ENCODE measurements at regions not wholly inside any gene's neighbourhood (a gene's known extent, or its start where the extent isn't known, plus 50 kb on each side); places are given as distances from the start of the nearest gene placed in this dataset.

DNA sequence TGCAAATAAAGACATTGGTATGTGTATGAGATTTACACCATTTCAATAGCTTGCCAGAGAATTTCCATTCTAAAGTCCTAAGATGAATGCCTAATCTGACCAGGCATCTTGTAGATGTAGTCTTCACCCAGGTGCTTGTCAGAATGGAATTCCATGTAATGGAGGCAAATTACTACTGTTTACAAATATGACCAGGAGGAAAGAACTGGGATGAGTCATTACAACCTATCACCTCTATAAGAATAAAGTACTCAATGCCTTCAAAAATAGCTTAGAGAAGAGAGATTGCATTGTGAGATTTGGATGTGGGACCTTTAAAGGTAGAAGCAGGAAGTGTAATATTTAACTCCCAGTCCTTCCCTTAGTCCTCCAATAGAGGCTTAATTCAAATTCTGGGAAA lies 507.0 kb upstream of the PTGER4 start:
- TF ChIP-seq NFRKB (IDR thresholded peaks at IDR 0.05) (no peak), TARDBP (IDR thresholded peaks at IDR 0.05) (no peak), FOXM1 (IDR thresholded peaks at IDR 0.05; ENCODE audit: borderline replicate concordance) (no peak), CTBP1 (IDR thresholded peaks at IDR 0.05; ENCODE audit: borderline replicate concordance) (no peak), BHLHE40 (IDR thresholded peaks at IDR 0.05; ENCODE audit: borderline replicate concordance) (no peak), SUZ12 (IDR thresholded peaks at IDR 0.05) (no peak), FOXK2 (IDR thresholded peaks at IDR 0.05) (no peak), SP1 (IDR thresholded peaks at IDR 0.05) (no peak)
- TF ChIP-seq, protein P1, sequence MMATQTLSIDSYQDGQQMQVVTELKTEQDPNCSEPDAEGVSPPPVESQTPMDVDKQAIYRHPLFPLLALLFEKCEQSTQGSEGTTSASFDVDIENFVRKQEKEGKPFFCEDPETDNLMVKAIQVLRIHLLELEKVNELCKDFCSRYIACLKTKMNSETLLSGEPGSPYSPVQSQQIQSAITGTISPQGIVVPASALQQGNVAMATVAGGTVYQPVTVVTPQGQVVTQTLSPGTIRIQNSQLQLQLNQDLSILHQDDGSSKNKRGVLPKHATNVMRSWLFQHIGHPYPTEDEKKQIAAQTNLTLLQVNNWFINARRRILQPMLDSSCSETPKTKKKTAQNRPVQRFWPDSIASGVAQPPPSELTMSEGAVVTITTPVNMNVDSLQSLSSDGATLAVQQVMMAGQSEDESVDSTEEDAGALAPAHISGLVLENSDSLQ (IDR thresholded peaks at IDR 0.05) = no peak
